Stimulated activated CD8-positive, alpha-beta memory T cell treated with anti-CD3 and anti-CD28 coated beads, Interleukin-4, amount 100 ng/mL, for 4 hours (primary cell): ENCODE measurements at regions not wholly inside any gene's neighbourhood (a gene's known extent, or its start where the extent isn't known, plus 50 kb on each side); places are given as distances from the start of the nearest gene placed in this dataset.
"Not testable (repeated sequence)": the region's sequence is repeated elsewhere in the genome, so short reads cannot be mapped to it uniquely, and the experiment has no call there.

Source experiments
- DNase-seq, 2 donors: peaks; one replicate each; pipeline ENCODE4 v3.0.0-alpha.2; 2020; ENCODE audit warnings: low read depth in 2 of 2, low spot score in 1 of 2

- no peak for DNase-seq
Measured at GRCh38 chr5:135100431-135100830, 66.4 kb upstream of the PITX1 start.

- no peak for DNase-seq
Measured at GRCh38 chr5:135100011-135100410, 66.0 kb upstream of the PITX1 start.

- DNase-seq: no peak
Measured at GRCh38 chr5:135097390-135097789, 63.4 kb upstream of the PITX1 start.

GRCh38 chr5:135095871-135096270, 61.8 kb upstream of the PITX1 start:
- DNase-seq: no peak

- no peak for DNase-seq
Measured at GRCh38 chr5:135095052-135095715, 61.2 kb upstream of the PITX1 start.

GRCh38 chr5:135094339-135095051, 60.5 kb upstream of the PITX1 start:
- DNase-seq: no peak

- DNase-seq: not testable (repeated sequence)
Measured at GRCh38 chr5:135093483-135093882, 59.5 kb upstream of the PITX1 start.

- no peak for DNase-seq
Measured at GRCh38 chr5:135092476-135092875, 58.4 kb upstream of the PITX1 start.

- DNase-seq: no peak
Measured at GRCh38 chr5:135091286-135091685, 57.3 kb upstream of the PITX1 start.

- DNase-seq: no peak
Measured at GRCh38 chr5:135089912-135090311, 55.9 kb upstream of the PITX1 start.

GRCh38 chr5:135088911-135089310, 54.9 kb upstream of the PITX1 start:
- no peak for DNase-seq

- DNase-seq: no peak
Measured at GRCh38 chr5:135087950-135088349, 53.9 kb upstream of the PITX1 start.

- no peak for DNase-seq
Measured at GRCh38 chr5:135085936-135086725, 52.1 kb upstream of the PITX1 start.

- DNase-seq: no peak
Measured at GRCh38 chr5:135085133-135085935, 51.3 kb upstream of the PITX1 start.
